ENCODE measurements at regions not wholly inside any gene's neighbourhood (a gene's known extent, or its start where the extent isn't known, plus 50 kb on each side); places are given as distances from the start of the nearest gene placed in this dataset.

DNA sequence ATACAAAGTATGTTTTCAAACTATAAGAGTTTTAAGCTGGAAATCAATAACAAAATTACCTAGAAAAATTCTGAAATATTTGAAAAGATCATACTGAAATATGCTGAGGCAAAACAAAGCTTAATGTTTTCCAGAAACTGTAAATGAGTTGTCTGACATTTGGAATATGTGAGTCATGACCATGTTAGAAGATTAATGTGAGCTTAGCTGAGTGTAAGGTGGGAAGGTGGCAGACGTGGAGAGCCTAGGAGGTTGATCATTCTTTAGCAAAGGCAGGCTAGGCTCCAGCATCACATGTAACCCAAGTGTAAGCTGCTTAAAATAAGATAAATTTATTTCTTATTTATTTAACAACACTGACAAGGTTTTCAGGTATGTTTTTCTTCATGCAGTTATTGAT lies 2086.1 kb upstream of the PCDH20 start:
- H3K9ac ChIP-seq (ENCODE audit: low read depth in 1 of 2, low read length in 2 of 2), result no peak overlapping the region
- H3K27me3 ChIP-seq (ENCODE audit: control insufficient read depth in 4 of 4, insufficient read depth in 4 of 4, low read length in 3 of 4), result no peaks in the 10 kb centered on the region
- H3K4me1 ChIP-seq (ENCODE audit: control insufficient read depth in 4 of 4, insufficient read depth in 4 of 4, low read length in 3 of 4), result no peaks in the 10 kb centered on the region
- H3K4me3 ChIP-seq (ENCODE audit: low read depth in 1 of 3, low read length in 3 of 3), result no peak overlapping the region
- no peak for DNase-seq (ENCODE audit: low spot score)
- H3K27ac ChIP-seq (ENCODE audit: low read depth in 1 of 2, low read length in 2 of 2), result no peak overlapping the region
- TF ChIP-seq SP1 (IDR thresholded peaks at IDR 0.05) (no peak), EGR1 (IDR thresholded peaks at IDR 0.05; ENCODE audit: low read depth in 2 of 2) (no peak), RXRA (IDR thresholded peaks at IDR 0.05) (no peak), HNF4G (IDR thresholded peaks at IDR 0.05) (no peak), ZBTB33 (IDR thresholded peaks at IDR 0.05) (no peak), GABPA (IDR thresholded peaks at IDR 0.05 in 1 of 2, conservative IDR thresholded peaks at IDR 0.05 in 1 of 2) (no peak), CTCF (IDR thresholded peaks at IDR 0.05; ENCODE audit: low read depth, low read length, missing input control) (no peak), YY1 (IDR thresholded peaks at IDR 0.05) (no peak), RAD21 (IDR thresholded peaks at IDR 0.05) (no peak), TAF1 (conservative IDR thresholded peaks at IDR 0.05) (no peak), FOXA1 (IDR thresholded peaks at IDR 0.05) (no peak), HNF4A (conservative IDR thresholded peaks at IDR 0.05) (no peak), FOXA2 (IDR thresholded peaks at IDR 0.05) (no peak)
- TF ChIP-seq, protein P1, sequence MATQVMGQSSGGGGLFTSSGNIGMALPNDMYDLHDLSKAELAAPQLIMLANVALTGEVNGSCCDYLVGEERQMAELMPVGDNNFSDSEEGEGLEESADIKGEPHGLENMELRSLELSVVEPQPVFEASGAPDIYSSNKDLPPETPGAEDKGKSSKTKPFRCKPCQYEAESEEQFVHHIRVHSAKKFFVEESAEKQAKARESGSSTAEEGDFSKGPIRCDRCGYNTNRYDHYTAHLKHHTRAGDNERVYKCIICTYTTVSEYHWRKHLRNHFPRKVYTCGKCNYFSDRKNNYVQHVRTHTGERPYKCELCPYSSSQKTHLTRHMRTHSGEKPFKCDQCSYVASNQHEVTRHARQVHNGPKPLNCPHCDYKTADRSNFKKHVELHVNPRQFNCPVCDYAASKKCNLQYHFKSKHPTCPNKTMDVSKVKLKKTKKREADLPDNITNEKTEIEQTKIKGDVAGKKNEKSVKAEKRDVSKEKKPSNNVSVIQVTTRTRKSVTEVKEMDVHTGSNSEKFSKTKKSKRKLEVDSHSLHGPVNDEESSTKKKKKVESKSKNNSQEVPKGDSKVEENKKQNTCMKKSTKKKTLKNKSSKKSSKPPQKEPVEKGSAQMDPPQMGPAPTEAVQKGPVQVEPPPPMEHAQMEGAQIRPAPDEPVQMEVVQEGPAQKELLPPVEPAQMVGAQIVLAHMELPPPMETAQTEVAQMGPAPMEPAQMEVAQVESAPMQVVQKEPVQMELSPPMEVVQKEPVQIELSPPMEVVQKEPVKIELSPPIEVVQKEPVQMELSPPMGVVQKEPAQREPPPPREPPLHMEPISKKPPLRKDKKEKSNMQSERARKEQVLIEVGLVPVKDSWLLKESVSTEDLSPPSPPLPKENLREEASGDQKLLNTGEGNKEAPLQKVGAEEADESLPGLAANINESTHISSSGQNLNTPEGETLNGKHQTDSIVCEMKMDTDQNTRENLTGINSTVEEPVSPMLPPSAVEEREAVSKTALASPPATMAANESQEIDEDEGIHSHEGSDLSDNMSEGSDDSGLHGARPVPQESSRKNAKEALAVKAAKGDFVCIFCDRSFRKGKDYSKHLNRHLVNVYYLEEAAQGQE (IDR thresholded peaks at IDR 0.05), result no peak
- no peaks in the 10 kb centered on the region for H3K9me3 ChIP-seq (ENCODE audit: control insufficient read depth in 4 of 4, low read length in 3 of 4)
- no peaks in the 10 kb centered on the region for H3K36me3 ChIP-seq (ENCODE audit: control insufficient read depth in 4 of 4, insufficient read depth in 3 of 4, low read depth in 1 of 4, low read length in 3 of 4)
- WGBS, result 8% methylated on average over 1 of the region's 1 CpG

GRCh38 chr13:63497601-63498000 lies 2082.0 kb upstream of the PCDH20 start:
- no peak overlapping the region for H3K4me3 ChIP-seq (ENCODE audit: low read depth in 1 of 3, low read length in 3 of 3)
- no peaks in the 10 kb centered on the region for H3K4me1 ChIP-seq (ENCODE audit: control insufficient read depth in 4 of 4, insufficient read depth in 4 of 4, low read length in 3 of 4)
- no peak overlapping the region for H3K27ac ChIP-seq (ENCODE audit: low read depth in 1 of 2, low read length in 2 of 2)
- H3K27me3 ChIP-seq (ENCODE audit: control insufficient read depth in 4 of 4, insufficient read depth in 4 of 4, low read length in 3 of 4), result no peaks in the 10 kb centered on the region
- no peaks in the 10 kb centered on the region for H3K9me3 ChIP-seq (ENCODE audit: control insufficient read depth in 4 of 4, low read length in 3 of 4)
- no peaks in the 10 kb centered on the region for H3K36me3 ChIP-seq (ENCODE audit: control insufficient read depth in 4 of 4, insufficient read depth in 3 of 4, low read depth in 1 of 4, low read length in 3 of 4)
- DNase-seq (ENCODE audit: low spot score), result no peak
- H3K9ac ChIP-seq (ENCODE audit: low read depth in 1 of 2, low read length in 2 of 2), result no peak overlapping the region
- no peak for TF ChIP-seq HNF4A (conservative IDR thresholded peaks at IDR 0.05)
- TF ChIP-seq TAF1 (conservative IDR thresholded peaks at IDR 0.05), result no peak
- TF ChIP-seq YY1 (IDR thresholded peaks at IDR 0.05), result no peak
- no peak for TF ChIP-seq GABPA (IDR thresholded peaks at IDR 0.05 in 1 of 2, conservative IDR thresholded peaks at IDR 0.05 in 1 of 2)
- no peak for TF ChIP-seq FOXA1 (IDR thresholded peaks at IDR 0.05)
- TF ChIP-seq ZBTB33 (IDR thresholded peaks at IDR 0.05), result no peak
- TF ChIP-seq EGR1 (IDR thresholded peaks at IDR 0.05; ENCODE audit: low read depth in 2 of 2), result no peak
- no peak for TF ChIP-seq JUND (IDR thresholded peaks at IDR 0.05)
- no peak for TF ChIP-seq SP1 (IDR thresholded peaks at IDR 0.05)
- no peak for TF ChIP-seq ATF3 (IDR thresholded peaks at IDR 0.05)
- TF ChIP-seq FOXA2 (IDR thresholded peaks at IDR 0.05), result no peak
- TF ChIP-seq, protein P1 (IDR thresholded peaks at IDR 0.05), result no peak
- TF ChIP-seq RAD21 (IDR thresholded peaks at IDR 0.05), result no peak

Data from liver (tissue), 8 donors.